Right renal cortex interstitium (tissue), 3 donors: ENCODE measurements at regions not wholly inside any gene's neighbourhood (a gene's known extent, or its start where the extent isn't known, plus 50 kb on each side); places are given as distances from the start of the nearest gene placed in this dataset.
"Not testable (repeated sequence)": the region's sequence is repeated elsewhere in the genome, so short reads cannot be mapped to it uniquely, and the experiment has no call there.

Experiments used
- DNase-seq, 3 donors: peaks; one replicate each; pipeline ENCODE4 v3.0.0-alpha.2; 2013; ENCODE audit warnings: low read depth in 3 of 3, low spot score in 2 of 3

DNA sequence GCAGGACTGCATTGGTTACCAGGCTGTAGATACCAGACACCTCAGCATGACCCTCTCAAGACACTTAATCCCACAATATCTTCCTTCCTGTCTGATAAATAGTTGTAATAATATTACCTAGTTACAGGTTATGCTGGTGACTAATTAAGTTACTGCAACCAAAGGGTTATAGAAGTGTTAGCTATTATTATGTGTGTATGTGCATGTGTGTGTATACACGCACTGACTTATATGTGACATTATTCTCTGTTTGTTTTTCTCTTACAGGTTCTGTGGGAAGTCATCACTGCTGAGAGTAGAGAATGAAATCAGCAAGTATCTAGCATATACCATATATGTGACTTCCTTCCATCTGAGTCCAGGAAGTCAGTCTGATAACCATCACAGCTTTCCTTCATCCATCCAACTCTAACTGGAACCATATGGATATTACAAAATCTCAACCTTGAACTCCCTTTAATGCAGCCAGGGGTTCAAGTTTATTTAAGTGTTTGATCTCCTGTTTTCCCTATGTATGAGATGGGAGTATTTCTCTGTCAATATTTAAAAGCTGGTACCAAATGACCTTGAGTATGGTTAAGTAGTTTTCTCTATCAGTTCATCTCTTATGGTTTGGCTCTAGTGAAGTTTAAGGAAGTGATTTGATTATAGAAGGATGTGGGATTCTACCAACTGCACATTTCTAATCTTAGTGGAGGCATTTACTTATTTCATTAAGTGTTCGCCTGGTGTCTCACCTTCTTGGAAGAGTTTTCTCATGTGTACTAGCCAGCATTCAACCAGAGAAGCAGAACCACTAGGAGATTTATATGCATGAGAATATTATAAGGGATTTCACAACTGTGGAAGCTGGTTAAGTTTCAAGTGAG, 313.2 kb downstream of the HIVEP2 start:
- DNase-seq, result no peak

DNA sequence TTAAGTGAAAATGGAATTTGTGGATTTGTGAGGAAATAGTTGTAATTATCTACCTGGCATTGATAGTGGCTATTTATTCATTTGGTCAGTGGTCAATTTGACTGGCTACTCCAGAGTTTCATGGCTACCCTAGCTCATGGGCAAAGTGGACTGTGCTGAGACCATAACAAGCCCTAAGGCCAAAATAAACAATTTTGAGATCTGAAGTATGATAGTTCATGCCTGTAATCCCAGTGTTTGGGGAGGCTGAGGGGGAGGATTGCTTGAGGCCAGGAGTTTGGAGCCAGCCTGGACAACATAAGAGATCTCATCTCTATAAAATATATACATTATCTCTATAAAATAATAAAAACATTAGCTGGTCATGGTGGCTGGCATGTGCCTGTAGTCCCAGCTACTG, 311.7 kb downstream of the HIVEP2 start:
- no peak for DNase-seq

DNA sequence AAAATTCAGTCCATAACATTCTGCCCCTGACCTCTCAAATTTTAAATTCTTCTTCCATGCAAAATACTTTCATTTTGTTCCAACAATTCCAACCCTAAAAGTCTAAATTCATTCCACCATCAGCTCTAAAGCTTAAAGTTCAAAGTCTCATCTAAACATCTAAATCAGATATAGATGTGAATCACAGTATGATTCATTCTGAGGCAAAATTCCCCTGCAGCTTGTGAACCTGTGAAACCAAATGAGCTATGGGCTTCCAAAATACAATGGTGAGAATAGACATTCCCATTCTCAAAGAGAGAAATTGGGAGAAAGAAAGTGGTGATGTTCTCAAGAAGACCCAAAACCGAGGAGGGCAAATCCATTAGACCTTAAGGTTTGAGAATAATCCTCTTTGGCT, 309.8 kb downstream of the HIVEP2 start:
- no peak for DNase-seq

- no peak for DNase-seq
These were observed 307.2 kb downstream of the HIVEP2 start for GRCh38 chr6:142637624-142638351.

- no peak for DNase-seq
These were observed 302.3 kb downstream of the HIVEP2 start for GRCh38 chr6:142642651-142643050.

- DNase-seq, result no peak
These were observed 300.1 kb downstream of the HIVEP2 start for GRCh38 chr6:142644866-142645265.

DNA sequence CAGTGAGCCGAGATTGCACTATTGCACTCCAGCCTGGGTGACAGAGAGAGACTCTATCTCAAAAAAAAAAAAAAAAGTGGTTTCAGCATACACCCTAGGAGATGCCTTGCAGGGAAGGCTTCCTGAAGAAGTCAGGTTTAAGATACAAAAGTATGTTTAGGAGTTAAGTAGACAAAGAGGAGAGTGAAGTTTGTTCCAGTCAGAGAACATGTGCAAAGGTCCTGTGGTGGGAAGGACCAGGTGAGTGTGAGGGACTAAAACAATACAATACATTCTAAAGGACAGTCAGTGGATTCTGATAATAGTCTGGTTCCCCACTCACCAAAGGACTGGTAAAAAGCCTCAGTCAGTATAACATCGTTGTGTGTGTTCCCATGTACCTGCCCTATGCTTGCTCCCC, 299.3 kb downstream of the HIVEP2 start:
- no peak for DNase-seq

GRCh38 chr6:142647449-142648035, 297.4 kb downstream of the HIVEP2 start:
- no peak for DNase-seq

DNA sequence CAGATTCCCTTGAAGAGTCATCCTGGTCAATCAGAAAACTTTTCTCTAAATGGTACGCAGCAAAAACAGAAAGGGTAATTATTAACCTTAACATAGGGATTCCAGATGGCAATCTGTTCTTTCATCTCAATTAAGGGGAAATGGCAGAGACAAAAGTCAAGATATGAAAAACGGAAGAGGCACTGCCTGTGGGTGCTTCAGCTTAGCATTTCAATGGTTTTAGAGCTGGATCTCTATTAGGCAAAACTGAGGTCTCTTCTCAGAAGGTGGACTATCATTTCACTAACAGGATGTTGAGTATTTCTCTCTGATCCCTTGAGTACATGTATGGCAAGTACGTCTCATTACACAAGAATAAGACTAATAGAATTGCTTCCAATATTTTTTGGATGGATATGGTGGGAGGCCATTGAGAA, 296.9 kb downstream of the HIVEP2 start:
- DNase-seq, result no peak

- DNase-seq, result no peak
These were observed 296.4 kb downstream of the HIVEP2 start for GRCh38 chr6:142648526-142648925.

- DNase-seq, result not testable (repeated sequence)
These were observed 295.3 kb downstream of the HIVEP2 start for GRCh38 chr6:142649438-142650234.

DNA sequence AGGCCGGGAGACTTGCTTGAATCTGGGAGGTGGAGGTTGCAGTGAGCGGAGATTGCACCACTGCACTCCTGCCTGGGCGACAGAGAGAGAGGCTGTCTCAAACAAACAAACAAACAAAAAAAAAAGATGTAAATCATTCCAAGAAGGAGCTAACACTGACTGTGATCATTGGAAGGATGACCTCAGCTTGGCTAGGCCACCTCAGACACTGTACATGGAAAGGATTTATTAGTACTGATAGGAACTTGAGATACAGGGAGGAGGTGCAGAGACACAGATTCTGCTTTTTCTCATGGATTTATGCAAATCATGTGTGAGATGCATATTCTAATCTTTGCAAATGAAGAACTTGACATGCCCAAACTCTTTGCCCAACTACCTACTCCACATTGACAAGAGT, 293.6 kb downstream of the HIVEP2 start:
- no peak for DNase-seq

- no peak for DNase-seq
These were observed 291.1 kb downstream of the HIVEP2 start for GRCh38 chr6:142653710-142654420.

GRCh38 chr6:142659661-142660060, 285.3 kb downstream of the HIVEP2 start:
- no peak for DNase-seq

DNA sequence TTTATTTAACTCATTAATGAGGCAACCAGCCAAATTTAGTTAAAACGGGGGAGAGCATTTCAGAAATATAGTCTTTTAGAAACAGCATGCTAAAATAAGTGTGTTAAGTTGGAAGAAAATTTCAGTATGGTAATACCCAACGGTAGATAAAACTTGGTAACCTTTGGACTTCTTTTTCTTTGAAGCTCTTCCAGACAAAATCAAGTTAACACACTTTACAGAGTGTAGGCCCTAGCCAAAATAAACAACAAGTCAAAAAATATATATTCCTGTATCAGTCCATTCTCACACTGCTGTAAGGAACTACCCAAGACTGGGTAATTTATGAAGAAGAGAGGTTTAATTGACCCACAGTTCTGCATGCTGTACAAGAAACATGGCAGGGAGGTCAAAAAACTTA, 279.6 kb downstream of the HIVEP2 start:
- DNase-seq, result no peak

- DNase-seq, result no peak
These were observed 278.3 kb downstream of the HIVEP2 start for GRCh38 chr6:142666599-142667185.

GRCh38 chr6:142669471-142670351, 275.3 kb downstream of the HIVEP2 start:
- no peak for DNase-seq

- DNase-seq, result no peak
These were observed 273.2 kb downstream of the HIVEP2 start for GRCh38 chr6:142671791-142672190.

DNA sequence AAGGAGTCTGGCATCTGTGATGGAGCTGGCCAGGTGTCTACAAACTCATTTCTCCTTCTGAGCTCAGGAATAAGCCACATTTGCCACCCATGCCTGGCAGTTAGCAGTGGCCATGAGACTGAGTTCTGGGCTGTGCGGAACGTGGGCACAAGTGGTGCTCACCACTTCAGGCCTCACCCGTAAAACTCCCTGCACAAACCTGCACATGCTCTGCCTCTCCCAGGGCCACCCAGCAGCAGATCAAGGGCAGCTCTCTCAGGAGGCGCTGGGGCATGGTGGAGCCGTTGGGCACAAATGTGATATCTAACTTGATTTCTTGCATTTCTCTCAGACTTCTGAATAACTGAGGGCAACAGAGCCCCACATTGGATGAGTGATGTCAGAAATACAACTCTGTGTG, 269.5 kb downstream of the HIVEP2 start:
- DNase-seq, result no peak
